GM12878 (cell line): ENCODE measurements at regions not wholly inside any gene's neighbourhood (a gene's known extent, or its start where the extent isn't known, plus 50 kb on each side); places are given as distances from the start of the nearest gene placed in this dataset.

Experiments used
- ATAC-seq: fragments of 200-7000 bp; cut with Tn5 transposase; 3 replicates; pipeline ENCODE4 v1.9.1; 2020; ENCODE audit warnings: mild to moderate bottlenecking, moderate library complexity
- BruUV-seq: library from RNA; stranded (reverse); fragments of 400-500 nt; replicated peaks from 2 replicates; lab custom pipeline; 2021; lab: Mats Ljungman, UMichigan
- CTCF ChIA-PET: fragments of 300-600 bp; sonication (Branson Sonifier 250); formaldehyde crosslinking; extraction: SDS; loops from one replicate; lab custom pipeline; 2021; ENCODE audit warnings: inconsistent platforms; lab: Yijun Ruan, JAX
- POLR2A ChIA-PET: fragments of 350-600 bp; formaldehyde crosslinking; extraction: SDS; loops from one replicate; lab custom pipeline; 2021; ENCODE audit warnings: inconsistent platforms; lab: Charles Lee
- RAD21 ChIA-PET: fragments of 300-600 bp; sonication (Branson Sonifier 250); formaldehyde crosslinking; loops from one replicate; lab custom pipeline; 2023; ENCODE audit warnings: antibody characterized with exemption; ENCODE audit not compliant: unreplicated experiment; lab: Charles Lee
- SMC1A ChIA-PET: fragments of 300-600 bp; sonication (Branson Sonifier 250); formaldehyde crosslinking; loops from one replicate; lab custom pipeline; 2023; ENCODE audit not compliant: unreplicated experiment, uncharacterized antibody; lab: Charles Lee
- DNase-seq: peaks from one replicate; pipeline ENCODE4 v3.0.0-alpha.2; 2011; ENCODE audit warnings: low read depth, low spot score
- FAIRE-seq: peaks from 3 replicates; lab custom pipeline; 2011; peaks lifted over from hg19 to GRCh38; lab: Jason Lieb, UNC
- H2AFZ ChIP-seq: 2 replicates; pipeline ENCODE4 v1.6.0; 2011; ENCODE audit warnings: low read depth, low read length, control low read depth; ENCODE audit not compliant: control insufficient read depth
- H3K27ac ChIP-seq: 2 replicates; pipeline ENCODE4 v1.5.1; 2011; ENCODE audit warnings: control low read depth; ENCODE audit not compliant: control insufficient read depth, insufficient read depth
- H3K27me3 ChIP-seq, 2 experiments: replicated peaks in 1 of 2; 2 replicates each; pipeline versions ENCODE4 v1.6.0 to v1.6.1; 2011; ENCODE audit warnings: low read length in 1 of 2; ENCODE audit not compliant: control insufficient read depth in 2 of 2, insufficient read depth in 2 of 2
- H3K36me3 ChIP-seq, 2 experiments: 2 replicates each; pipeline ENCODE4 v1.5.1; 2011; ENCODE audit warnings: low read length in 1 of 2; ENCODE audit not compliant: control insufficient read depth in 2 of 2, insufficient read depth in 2 of 2
- H3K4me1 ChIP-seq: 2 replicates; pipeline ENCODE4 v1.6.1; 2011; ENCODE audit warnings: mild to moderate bottlenecking, low read length, moderate library complexity, mixed read lengths; ENCODE audit not compliant: control insufficient read depth, insufficient read depth
- H3K4me2 ChIP-seq: 2 replicates; pipeline ENCODE4 v1.6.0; 2011; ENCODE audit warnings: control low read depth; ENCODE audit not compliant: control insufficient read depth, insufficient read depth
- H3K4me3 ChIP-seq: fragments of 200-600 bp; sonication (generic); 2 replicates; pipeline ENCODE4 v1.5.1; 2016
- H3K79me2 ChIP-seq: 2 replicates; pipeline ENCODE4 v1.6.0; 2011; ENCODE audit warnings: low read length; ENCODE audit not compliant: control insufficient read depth, insufficient read depth
- H3K9ac ChIP-seq: 2 replicates; pipeline ENCODE4 v1.8.0; 2011; ENCODE audit warnings: low read length, control low read depth, mixed read lengths; ENCODE audit not compliant: control insufficient read depth, insufficient read depth
- H3K9me3 ChIP-seq: replicated peaks from 3 replicates; pipeline ENCODE4 v1.5.1; 2011; ENCODE audit warnings: mild to moderate bottlenecking, low read length; ENCODE audit not compliant: control insufficient read depth, insufficient read depth
- H4K20me1 ChIP-seq: 2 replicates; pipeline ENCODE4 v1.6.0; 2011; ENCODE audit not compliant: control insufficient read depth, insufficient read depth
- CBX5 ChIP-seq: sonication (generic); IDR thresholded peaks from 2 replicates; pipeline ENCODE4 v1.6.1; 2016; ENCODE audit warnings: low read depth, moderate library complexity, mild to moderate bottlenecking, inconsistent platforms
- CHD4 ChIP-seq: fragments of 200-600 bp; sonication (generic); IDR thresholded peaks from 2 replicates; pipeline ENCODE4 v1.6.1; 2016; ENCODE audit warnings: mild to moderate bottlenecking
- HDAC2 ChIP-seq: fragments of 200-600 bp; sonication (generic); IDR thresholded peaks from 2 replicates; pipeline ENCODE4 v1.6.1; 2017
- NFYB ChIP-seq: IDR thresholded peaks from 2 replicates; pipeline ENCODE4 v1.6.1; 2011; ENCODE audit warnings: low read depth, mild to moderate bottlenecking, low read length, improper control_type of control experiment, moderate library complexity; ENCODE audit not compliant: insufficient read depth
- RCOR1 ChIP-seq: conservative IDR thresholded peaks from 2 replicates; pipeline ENCODE4 v1.6.1; 2012; ENCODE audit warnings: low read depth, low read length, improper control_type of control experiment
- SKIL ChIP-seq: fragments of 450-650 bp; IDR thresholded peaks from 2 replicates; pipeline ENCODE4 v1.6.1; 2017; ENCODE audit warnings: mild to moderate bottlenecking, low read depth, inconsistent platforms; ENCODE audit not compliant: poor library complexity, severe bottlenecking
- TAF1 ChIP-seq: IDR thresholded peaks from 2 replicates; pipeline ENCODE4 v1.6.1; 2011; ENCODE audit warnings: mild to moderate bottlenecking, low read depth, low read length, borderline replicate concordance
- TARDBP ChIP-seq: IDR thresholded peaks from 2 replicates; pipeline ENCODE4 v1.6.1; 2016; ENCODE audit warnings: borderline replicate concordance
- YY1 ChIP-seq: IDR thresholded peaks from 2 replicates; pipeline ENCODE4 v1.6.1; 2011; ENCODE audit warnings: low read depth, mild to moderate bottlenecking, low read length
- ZBED1 ChIP-seq: IDR thresholded peaks from 2 replicates; pipeline ENCODE4 v1.6.1; 2016; ENCODE audit warnings: borderline replicate concordance
- ZNF24 ChIP-seq: fragments of 450-650 bp; IDR thresholded peaks from 2 replicates; pipeline ENCODE4 v1.6.1; 2017; ENCODE audit warnings: antibody characterized with exemption, mild to moderate bottlenecking
- WGBS: methylation state at CpG from one replicate; pipeline ENCODE4 v1.1.6; 2016; ENCODE audit warnings: low lambda C conversion rate; ENCODE audit not compliant: insufficient replicate concordance, insufficient coverage; ENCODE audit errors: missing lambda C conversion rate; 5-methylcytosine and 5-hydroxymethylcytosine counted together
- in situ Hi-C: fragments of 300-500 bp; cut with MboI; formaldehyde crosslinking; loops from 9 replicates; pipeline ENCODE4 v1.14.3; 2018; ENCODE audit warnings: mixed read lengths
- intact Hi-C: fragments of 100-400 bp; cut with micrococcal nuclease; formaldehyde crosslinking; loops from one replicate; pipeline ENCODE4 v1.14.2; 2022; ENCODE audit not compliant: unreplicated experiment
- TF ChIP-seq, protein P1 (sequence below): IDR thresholded peaks from 2 replicates; pipeline ENCODE4 v1.6.1; 2011; ENCODE audit warnings: low read depth, low read length, improper control_type of control experiment, borderline replicate concordance
- TF ChIP-seq, protein P2 (sequence below): fragments of 450-650 bp; IDR thresholded peaks from 2 replicates; pipeline ENCODE4 v1.6.1; 2018; ENCODE audit warnings: borderline replicate concordance, mild to moderate bottlenecking; ENCODE audit not compliant: partially characterized antibody
- TF ChIP-seq, protein P3 (sequence below): fragments of 150-350 bp; IDR thresholded peaks from 2 replicates; pipeline ENCODE4 v1.6.1; 2016; ENCODE audit warnings: low read depth, low read length
- TF ChIP-seq, protein P4 (sequence below): fragments of 450-650 bp; conservative IDR thresholded peaks from 2 replicates; pipeline ENCODE4 v1.6.1; 2017; ENCODE audit warnings: mild to moderate bottlenecking, moderate library complexity

GRCh38 chr12:91972896-91973295 is 172.8 kb downstream of the BTG1 start:
- Histone ChIP-seq H3K27ac (no peak overlapping the region), H4K20me1 (no peaks in the 10 kb centered on the region), H3K36me3 (no peaks in the 10 kb centered on the region), H3K4me2 (no peak overlapping the region), H3K4me3 (no peak overlapping the region), H3K79me2 (no peaks in the 10 kb centered on the region), H2AFZ (no peak overlapping the region), H3K27me3 (no peaks in the 10 kb centered on the region), H3K9ac (no peak overlapping the region), H3K9me3 (no peaks in the 10 kb centered on the region; the same call in 2 of the 3 replicates), H3K4me1 (no peaks in the 10 kb centered on the region)
- POLR2A ChIA-PET, result no interaction called here
- RAD21 ChIA-PET, result interaction anchor here (0.7 kb wide), 1 partner anchor 158 kb away, joined by 3 read pairs; no protein-coding TSS in a partner anchor
- BruUV-seq, result no TSS peak
- CTCF ChIA-PET, result no interaction called here
- SMC1A ChIA-PET, result no interaction called here
- 0% methylated on average over 1 of the region's 1 CpG for WGBS
- no peak for FAIRE-seq
- in situ Hi-C loops, result no loop called here
- no peak for DNase-seq
- ATAC-seq, result no peak
- intact Hi-C loops, result no loop called here
- TF ChIP-seq ZNF24 (no peak), HDAC2 (no peak), NFYB (no peak), YY1 (no peak), ZBED1 (no peak), CHD4 (no peak), TAF1 (no peak), SKIL (no peak), TARDBP (no peak), RCOR1 (no peak), CBX5 (no peak)
- TF ChIP-seq, protein P1, sequence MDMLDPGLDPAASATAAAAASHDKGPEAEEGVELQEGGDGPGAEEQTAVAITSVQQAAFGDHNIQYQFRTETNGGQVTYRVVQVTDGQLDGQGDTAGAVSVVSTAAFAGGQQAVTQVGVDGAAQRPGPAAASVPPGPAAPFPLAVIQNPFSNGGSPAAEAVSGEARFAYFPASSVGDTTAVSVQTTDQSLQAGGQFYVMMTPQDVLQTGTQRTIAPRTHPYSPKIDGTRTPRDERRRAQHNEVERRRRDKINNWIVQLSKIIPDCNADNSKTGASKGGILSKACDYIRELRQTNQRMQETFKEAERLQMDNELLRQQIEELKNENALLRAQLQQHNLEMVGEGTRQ, result no peak
- TF ChIP-seq, protein P2, sequence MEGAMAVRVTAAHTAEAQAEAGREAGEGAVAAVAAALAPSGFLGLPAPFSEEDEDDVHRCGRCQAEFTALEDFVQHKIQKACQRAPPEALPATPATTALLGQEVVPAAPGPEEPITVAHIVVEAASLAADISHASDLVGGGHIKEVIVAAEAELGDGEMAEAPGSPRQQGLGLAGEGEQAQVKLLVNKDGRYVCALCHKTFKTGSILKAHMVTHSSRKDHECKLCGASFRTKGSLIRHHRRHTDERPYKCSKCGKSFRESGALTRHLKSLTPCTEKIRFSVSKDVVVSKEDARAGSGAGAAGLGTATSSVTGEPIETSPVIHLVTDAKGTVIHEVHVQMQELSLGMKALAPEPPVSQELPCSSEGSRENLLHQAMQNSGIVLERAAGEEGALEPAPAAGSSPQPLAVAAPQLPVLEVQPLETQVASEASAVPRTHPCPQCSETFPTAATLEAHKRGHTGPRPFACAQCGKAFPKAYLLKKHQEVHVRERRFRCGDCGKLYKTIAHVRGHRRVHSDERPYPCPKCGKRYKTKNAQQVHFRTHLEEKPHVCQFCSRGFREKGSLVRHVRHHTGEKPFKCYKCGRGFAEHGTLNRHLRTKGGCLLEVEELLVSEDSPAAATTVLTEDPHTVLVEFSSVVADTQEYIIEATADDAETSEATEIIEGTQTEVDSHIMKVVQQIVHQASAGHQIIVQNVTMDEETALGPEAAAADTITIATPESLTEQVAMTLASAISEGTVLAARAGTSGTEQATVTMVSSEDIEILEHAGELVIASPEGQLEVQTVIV, result no peak
- TF ChIP-seq, protein P3, sequence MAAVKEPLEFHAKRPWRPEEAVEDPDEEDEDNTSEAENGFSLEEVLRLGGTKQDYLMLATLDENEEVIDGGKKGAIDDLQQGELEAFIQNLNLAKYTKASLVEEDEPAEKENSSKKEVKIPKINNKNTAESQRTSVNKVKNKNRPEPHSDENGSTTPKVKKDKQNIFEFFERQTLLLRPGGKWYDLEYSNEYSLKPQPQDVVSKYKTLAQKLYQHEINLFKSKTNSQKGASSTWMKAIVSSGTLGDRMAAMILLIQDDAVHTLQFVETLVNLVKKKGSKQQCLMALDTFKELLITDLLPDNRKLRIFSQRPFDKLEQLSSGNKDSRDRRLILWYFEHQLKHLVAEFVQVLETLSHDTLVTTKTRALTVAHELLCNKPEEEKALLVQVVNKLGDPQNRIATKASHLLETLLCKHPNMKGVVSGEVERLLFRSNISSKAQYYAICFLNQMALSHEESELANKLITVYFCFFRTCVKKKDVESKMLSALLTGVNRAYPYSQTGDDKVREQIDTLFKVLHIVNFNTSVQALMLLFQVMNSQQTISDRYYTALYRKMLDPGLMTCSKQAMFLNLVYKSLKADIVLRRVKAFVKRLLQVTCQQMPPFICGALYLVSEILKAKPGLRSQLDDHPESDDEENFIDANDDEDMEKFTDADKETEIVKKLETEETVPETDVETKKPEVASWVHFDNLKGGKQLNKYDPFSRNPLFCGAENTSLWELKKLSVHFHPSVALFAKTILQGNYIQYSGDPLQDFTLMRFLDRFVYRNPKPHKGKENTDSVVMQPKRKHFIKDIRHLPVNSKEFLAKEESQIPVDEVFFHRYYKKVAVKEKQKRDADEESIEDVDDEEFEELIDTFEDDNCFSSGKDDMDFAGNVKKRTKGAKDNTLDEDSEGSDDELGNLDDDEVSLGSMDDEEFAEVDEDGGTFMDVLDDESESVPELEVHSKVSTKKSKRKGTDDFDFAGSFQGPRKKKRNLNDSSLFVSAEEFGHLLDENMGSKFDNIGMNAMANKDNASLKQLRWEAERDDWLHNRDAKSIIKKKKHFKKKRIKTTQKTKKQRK, result no peak
- TF ChIP-seq, protein P4, sequence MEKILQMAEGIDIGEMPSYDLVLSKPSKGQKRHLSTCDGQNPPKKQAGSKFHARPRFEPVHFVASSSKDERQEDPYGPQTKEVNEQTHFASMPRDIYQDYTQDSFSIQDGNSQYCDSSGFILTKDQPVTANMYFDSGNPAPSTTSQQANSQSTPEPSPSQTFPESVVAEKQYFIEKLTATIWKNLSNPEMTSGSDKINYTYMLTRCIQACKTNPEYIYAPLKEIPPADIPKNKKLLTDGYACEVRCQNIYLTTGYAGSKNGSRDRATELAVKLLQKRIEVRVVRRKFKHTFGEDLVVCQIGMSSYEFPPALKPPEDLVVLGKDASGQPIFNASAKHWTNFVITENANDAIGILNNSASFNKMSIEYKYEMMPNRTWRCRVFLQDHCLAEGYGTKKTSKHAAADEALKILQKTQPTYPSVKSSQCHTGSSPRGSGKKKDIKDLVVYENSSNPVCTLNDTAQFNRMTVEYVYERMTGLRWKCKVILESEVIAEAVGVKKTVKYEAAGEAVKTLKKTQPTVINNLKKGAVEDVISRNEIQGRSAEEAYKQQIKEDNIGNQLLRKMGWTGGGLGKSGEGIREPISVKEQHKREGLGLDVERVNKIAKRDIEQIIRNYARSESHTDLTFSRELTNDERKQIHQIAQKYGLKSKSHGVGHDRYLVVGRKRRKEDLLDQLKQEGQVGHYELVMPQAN, result no peak
